HuH-7.5 (cell line): ENCODE measurements at regions not wholly inside any gene's neighbourhood (a gene's known extent, or its start where the extent isn't known, plus 50 kb on each side); places are given as distances from the start of the nearest gene placed in this dataset.
A peak's percentile ranks its signal among the peaks of the same experiment; 100 is the strongest.

Experiments used
- DNase-seq: peaks from one replicate; pipeline ENCODE4 v3.0.0; 2011; ENCODE audit warnings: low spot score

- DNase-seq = no peak
Measured at GRCh38 chr3:135473449-135473848, 492.1 kb upstream of the PPP2R3A start.

- no peak for DNase-seq
Measured at GRCh38 chr3:135487261-135487660, 478.3 kb upstream of the PPP2R3A start.

GRCh38 chr3:135490219-135490915, 475.2 kb upstream of the PPP2R3A start:
- DNase-seq = no peak

- DNase-seq = no peak
Measured at GRCh38 chr3:135491491-135492205, 473.9 kb upstream of the PPP2R3A start.

- DNase-seq = no peak
Measured at GRCh38 chr3:135495891-135496290, 469.6 kb upstream of the PPP2R3A start.

- no peak for DNase-seq
Measured at GRCh38 chr3:135497979-135498378, 467.5 kb upstream of the PPP2R3A start.

- DNase-seq = no peak
Measured at GRCh38 chr3:135499426-135499825, 466.1 kb upstream of the PPP2R3A start.

- no peak for DNase-seq
Measured at GRCh38 chr3:135500034-135500433, 465.5 kb upstream of the PPP2R3A start.

- DNase-seq = no peak
Measured at GRCh38 chr3:135503065-135503759, 462.3 kb upstream of the PPP2R3A start.

GRCh38 chr3:135503760-135504686, 461.5 kb upstream of the PPP2R3A start:
- peak; percentile 23 for DNase-seq

GRCh38 chr3:135513106-135514059, 452.1 kb upstream of the PPP2R3A start:
- no peak for DNase-seq

- DNase-seq = no peak
Measured at GRCh38 chr3:135514060-135514448, 451.5 kb upstream of the PPP2R3A start.

- DNase-seq = no peak
Measured at GRCh38 chr3:135516143-135516542, 449.4 kb upstream of the PPP2R3A start.

GRCh38 chr3:135528413-135529015, 437.0 kb upstream of the PPP2R3A start:
- DNase-seq = no peak

GRCh38 chr3:135532021-135532420, 433.5 kb upstream of the PPP2R3A start:
- no peak for DNase-seq

GRCh38 chr3:135538123-135538522, 427.4 kb upstream of the PPP2R3A start:
- DNase-seq = no peak

GRCh38 chr3:135539351-135539750, 426.2 kb upstream of the PPP2R3A start:
- no peak for DNase-seq

- DNase-seq = no peak
Measured at GRCh38 chr3:135539854-135540253, 425.7 kb upstream of the PPP2R3A start.

- no peak for DNase-seq
Measured at GRCh38 chr3:135549928-135550494, 415.5 kb upstream of the PPP2R3A start.

- no peak for DNase-seq
Measured at GRCh38 chr3:135556174-135556573, 409.4 kb upstream of the PPP2R3A start.
